ENCODE measurements at regions not wholly inside any gene's neighbourhood (a gene's known extent, or its start where the extent isn't known, plus 50 kb on each side); places are given as distances from the start of the nearest gene placed in this dataset.

DNA sequence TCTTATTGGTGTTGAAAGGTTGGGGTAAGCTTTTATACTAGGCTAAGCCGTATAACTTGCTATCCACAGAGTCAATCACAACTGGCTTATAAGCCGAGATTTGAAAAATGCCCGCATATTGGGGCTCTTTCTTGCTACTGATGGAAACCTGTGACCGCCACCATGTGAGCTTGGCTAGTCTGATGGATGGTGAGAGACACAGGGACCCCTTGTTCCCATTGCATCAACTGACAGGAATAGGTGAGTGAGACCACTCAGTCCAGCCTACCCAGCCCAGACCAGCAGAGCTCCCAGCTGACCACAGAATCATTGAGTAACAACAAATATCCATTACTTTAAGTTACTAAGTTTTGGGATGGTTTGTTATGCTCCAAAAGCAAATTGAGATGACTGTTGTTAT lies 676.4 kb upstream of the HS6ST1 start:
- Histone ChIP-seq H3K36me3 (replicated peaks in 1 of 2; ENCODE audit: insufficient read depth in 1 of 2, low read depth in 2 of 2) (no peaks in the 10 kb centered on the region), H3K4me3 (no peak overlapping the region), H3K9me3 (no peaks in the 10 kb centered on the region), H3K4me1 (no peaks in the 10 kb centered on the region), H3K27me3 (no peaks in the 10 kb centered on the region), H3K27ac (no peak overlapping the region)
- TF ChIP-seq POLR2A (IDR thresholded peaks at IDR 0.05), result no peak
- TF ChIP-seq, protein P1, sequence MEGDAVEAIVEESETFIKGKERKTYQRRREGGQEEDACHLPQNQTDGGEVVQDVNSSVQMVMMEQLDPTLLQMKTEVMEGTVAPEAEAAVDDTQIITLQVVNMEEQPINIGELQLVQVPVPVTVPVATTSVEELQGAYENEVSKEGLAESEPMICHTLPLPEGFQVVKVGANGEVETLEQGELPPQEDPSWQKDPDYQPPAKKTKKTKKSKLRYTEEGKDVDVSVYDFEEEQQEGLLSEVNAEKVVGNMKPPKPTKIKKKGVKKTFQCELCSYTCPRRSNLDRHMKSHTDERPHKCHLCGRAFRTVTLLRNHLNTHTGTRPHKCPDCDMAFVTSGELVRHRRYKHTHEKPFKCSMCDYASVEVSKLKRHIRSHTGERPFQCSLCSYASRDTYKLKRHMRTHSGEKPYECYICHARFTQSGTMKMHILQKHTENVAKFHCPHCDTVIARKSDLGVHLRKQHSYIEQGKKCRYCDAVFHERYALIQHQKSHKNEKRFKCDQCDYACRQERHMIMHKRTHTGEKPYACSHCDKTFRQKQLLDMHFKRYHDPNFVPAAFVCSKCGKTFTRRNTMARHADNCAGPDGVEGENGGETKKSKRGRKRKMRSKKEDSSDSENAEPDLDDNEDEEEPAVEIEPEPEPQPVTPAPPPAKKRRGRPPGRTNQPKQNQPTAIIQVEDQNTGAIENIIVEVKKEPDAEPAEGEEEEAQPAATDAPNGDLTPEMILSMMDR (IDR thresholded peaks at IDR 0.05), result no peak
- intact Hi-C loops (cut with DNase I), result no loop called here
- no peak for ATAC-seq
- DNase-seq, result no peak
- WGBS, 2 donors, result 94 to 96% methylated on average over 4 of the region's 4 CpGs

DNA sequence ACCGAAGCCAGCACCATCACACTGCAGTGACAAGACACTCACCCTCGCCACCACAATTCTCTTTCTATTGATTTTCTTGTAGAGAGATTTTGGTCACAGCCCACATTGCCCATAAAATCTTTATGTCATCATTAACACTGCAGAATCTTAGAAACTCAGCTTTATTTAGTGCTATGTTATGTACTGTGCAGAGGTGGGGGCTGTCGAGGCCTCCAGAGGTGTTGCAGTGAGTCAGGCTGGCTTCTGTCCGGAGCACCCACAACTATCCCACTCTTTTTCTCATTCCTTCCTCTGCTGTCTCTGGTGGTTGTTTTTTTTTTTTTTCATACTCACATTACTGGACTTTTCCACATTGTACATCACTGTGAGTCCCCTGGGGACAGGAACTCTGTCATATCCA lies 677.4 kb upstream of the HS6ST1 start:
- Histone ChIP-seq H3K27ac (no peak overlapping the region), H3K4me1 (no peaks in the 10 kb centered on the region), H3K4me3 (no peak overlapping the region), H3K9me3 (no peaks in the 10 kb centered on the region), H3K36me3 (replicated peaks in 1 of 2; ENCODE audit: insufficient read depth in 1 of 2, low read depth in 2 of 2) (no peaks in the 10 kb centered on the region), H3K27me3 (no peaks in the 10 kb centered on the region)
- no peak for ATAC-seq
- 87 to 95% methylated on average over 4 of the region's 4 CpGs for WGBS, 2 donors
- intact Hi-C loops (cut with DNase I), result no loop called here
- TF ChIP-seq, protein P1 (IDR thresholded peaks at IDR 0.05), result no peak
- TF ChIP-seq POLR2A (IDR thresholded peaks at IDR 0.05), result no peak
- DNase-seq, result no peak

DNA sequence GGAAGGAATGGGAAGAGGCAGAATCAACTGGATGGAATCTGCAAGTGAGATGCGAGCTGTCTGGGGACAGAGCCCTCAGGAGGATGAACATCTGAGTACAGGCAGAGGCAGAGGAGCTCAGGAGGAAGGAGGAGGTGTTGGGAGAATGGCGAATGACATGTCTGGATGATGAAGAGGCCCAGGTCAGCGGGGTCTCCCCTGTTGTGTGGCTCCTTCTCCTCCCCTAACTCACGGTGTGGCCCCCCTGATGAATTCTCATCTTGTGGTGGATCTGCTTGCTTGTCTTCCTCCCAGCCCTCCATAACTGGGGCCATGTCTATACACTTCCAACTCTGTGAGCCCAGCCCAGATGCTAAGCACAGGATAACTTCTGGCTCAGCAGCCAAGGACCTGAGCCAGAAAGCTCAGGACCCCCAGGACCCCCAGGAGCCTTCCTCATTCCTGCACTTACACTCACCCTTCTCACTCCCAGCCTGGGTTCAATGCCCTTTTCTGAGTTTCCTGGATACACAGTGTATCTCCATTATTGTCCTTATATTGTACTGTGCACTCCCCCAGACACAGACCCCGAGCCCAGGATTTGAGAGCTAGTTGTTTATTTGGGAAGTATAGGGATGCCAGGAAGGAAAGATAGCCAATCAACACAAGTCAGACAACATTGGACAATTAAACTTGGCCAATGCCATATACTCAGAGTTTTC lies 678.6 kb upstream of the HS6ST1 start:
- intact Hi-C loops (cut with DNase I), result no loop called here
- no peaks in the 10 kb centered on the region for H3K36me3 ChIP-seq (replicated peaks in 1 of 2; ENCODE audit: insufficient read depth in 1 of 2, low read depth in 2 of 2)
- TF ChIP-seq, protein P1 (IDR thresholded peaks at IDR 0.05), result no peak
- TF ChIP-seq POLR2A (IDR thresholded peaks at IDR 0.05), result no peak
- H3K4me3 ChIP-seq, result no peak overlapping the region
- H3K27me3 ChIP-seq, result no peaks in the 10 kb centered on the region
- no peak overlapping the region for H3K27ac ChIP-seq
- no peak for DNase-seq
- 77 to 86% methylated on average over 5 of the region's 5 CpGs for WGBS, 2 donors
- no peaks in the 10 kb centered on the region for H3K9me3 ChIP-seq
- ATAC-seq, result no peak
- no peaks in the 10 kb centered on the region for H3K4me1 ChIP-seq

DNA sequence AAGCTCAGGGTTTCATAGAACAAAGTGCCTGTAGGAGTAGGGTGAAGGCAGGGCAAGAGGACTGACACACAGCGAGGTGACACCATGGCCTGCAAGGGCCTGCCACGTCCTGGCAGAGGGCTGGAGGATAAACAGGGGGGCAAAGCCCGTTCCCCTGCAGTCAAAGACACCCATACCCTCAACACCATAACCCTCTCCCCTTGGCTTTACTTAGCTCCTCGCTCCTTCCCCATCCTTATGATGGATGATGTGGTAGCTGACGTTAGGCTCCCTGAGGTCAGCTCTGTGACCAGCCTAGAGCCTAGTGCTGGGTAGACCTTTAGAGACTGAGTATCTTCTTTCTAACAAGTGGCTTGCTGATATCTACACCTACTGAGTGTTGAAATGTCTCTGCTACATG lies 683.3 kb upstream of the HS6ST1 start:
- DNase-seq (no peak), ATAC-seq (no peak)
- Histone ChIP-seq H3K36me3 (replicated peaks in 1 of 2; ENCODE audit: insufficient read depth in 1 of 2, low read depth in 2 of 2) (no peaks in the 10 kb centered on the region), H3K27me3 (no peaks in the 10 kb centered on the region), H3K4me3 (no peak overlapping the region), H3K4me1 (no peaks in the 10 kb centered on the region), H3K27ac (no peak overlapping the region), H3K9me3 (no peaks in the 10 kb centered on the region)
- intact Hi-C loops (cut with DNase I), result no loop called here
- TF ChIP-seq POLR2A (IDR thresholded peaks at IDR 0.05), result no peak
- TF ChIP-seq, protein P1 (IDR thresholded peaks at IDR 0.05), result no peak
- WGBS, 2 donors, result 90 to 91% methylated on average over 5 of the region's 5 CpGs

DNA sequence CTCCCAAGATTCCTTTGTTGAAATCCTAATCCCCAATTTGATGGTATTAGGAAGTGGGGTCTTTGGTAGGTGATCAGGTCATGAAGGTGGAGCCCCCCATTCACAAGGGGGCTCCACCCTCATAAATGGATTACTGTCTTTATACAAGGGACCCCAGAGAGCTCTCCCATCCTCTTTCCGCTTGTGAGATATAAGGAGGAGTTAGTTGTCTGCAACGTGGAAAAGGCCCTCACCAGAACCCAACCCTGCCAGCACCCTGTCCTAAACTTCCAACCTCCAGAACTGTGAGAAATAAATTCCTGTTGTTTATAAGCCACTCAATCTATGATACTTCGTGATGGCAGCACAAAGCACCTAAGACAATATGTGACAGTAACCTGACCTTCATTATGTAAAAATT lies 684.1 kb upstream of the HS6ST1 start:
- ATAC-seq (no peak), DNase-seq (no peak)
- Histone ChIP-seq H3K4me1 (no peaks in the 10 kb centered on the region), H3K27ac (no peak overlapping the region), H3K36me3 (replicated peaks in 1 of 2; ENCODE audit: insufficient read depth in 1 of 2, low read depth in 2 of 2) (no peaks in the 10 kb centered on the region), H3K4me3 (no peak overlapping the region), H3K9me3 (no peaks in the 10 kb centered on the region), H3K27me3 (no peaks in the 10 kb centered on the region)
- WGBS, 2 donors, result 93 to 95% methylated on average over 3 of the region's 3 CpGs
- intact Hi-C loops (cut with DNase I), result no loop called here
- TF ChIP-seq, protein P1 (IDR thresholded peaks at IDR 0.05), result no peak
- TF ChIP-seq POLR2A (IDR thresholded peaks at IDR 0.05), result no peak
